WERI-Rb-1 (cell line): ENCODE measurements at regions not wholly inside any gene's neighbourhood (a gene's known extent, or its start where the extent isn't known, plus 50 kb on each side); places are given as distances from the start of the nearest gene placed in this dataset.

Experiments
- DNase-seq: peaks from one replicate; pipeline ENCODE4 v3.0.0-alpha.2; 2020
- H3K27ac ChIP-seq: fragments of 250-450 bp; sonication (Bioruptor Pico); 2 replicates; pipeline ENCODE4 v1.5.1; 2020; ENCODE audit warnings: mild to moderate bottlenecking, moderate library complexity
- H3K27me3 ChIP-seq: fragments of 250-450 bp; sonication (Bioruptor Pico); 2 replicates; pipeline ENCODE4 v1.5.1; 2021; ENCODE audit warnings: mild to moderate bottlenecking, low read depth, moderate library complexity; ENCODE audit not compliant: insufficient read depth, severe bottlenecking
- H3K36me3 ChIP-seq: fragments of 250-450 bp; sonication (Bioruptor Pico); 2 replicates; pipeline ENCODE4 v1.5.1; 2020; ENCODE audit warnings: mild to moderate bottlenecking, moderate library complexity
- H3K4me3 ChIP-seq: 2 replicates; pipeline ENCODE4 v1.5.1; 2011; ENCODE audit warnings: low read depth, mild to moderate bottlenecking, control low read depth, low read length
- H3K9me3 ChIP-seq: fragments of 250-450 bp; sonication (Bioruptor Pico); 2 replicates; pipeline ENCODE4 v1.5.1; 2021; ENCODE audit warnings: mild to moderate bottlenecking, moderate library complexity; ENCODE audit not compliant: severe bottlenecking
- CTCF ChIP-seq: IDR thresholded peaks from 2 replicates; pipeline ENCODE4 v1.5.1; 2011; ENCODE audit warnings: low read depth, mild to moderate bottlenecking, control low read depth, inconsistent platforms, low read length

GRCh38 chr1:88357729-88358128, 326.3 kb upstream of the PKN2 start:
- TF ChIP-seq CTCF, result no peak
- Histone ChIP-seq H3K9me3 (no peaks in the 10 kb centered on the region), H3K27ac (no peak overlapping the region), H3K36me3 (no peaks in the 10 kb centered on the region), H3K4me3 (no peak overlapping the region), H3K27me3 (no peaks in the 10 kb centered on the region)
- DNase-seq, result no peak

- no peak for DNase-seq
- Histone ChIP-seq H3K27ac (no peak overlapping the region), H3K9me3 (no peaks in the 10 kb centered on the region), H3K27me3 (no peaks in the 10 kb centered on the region), H3K36me3 (no peaks in the 10 kb centered on the region), H3K4me3 (no peak overlapping the region)
- TF ChIP-seq CTCF, result no peak
Measured at GRCh38 chr1:88371436-88372023, 312.5 kb upstream of the PKN2 start.

- no peak for TF ChIP-seq CTCF
- DNase-seq, result no peak
- no peaks in the 10 kb centered on the region for H3K9me3 ChIP-seq
- H3K4me3 ChIP-seq, result no peak overlapping the region
- no peaks in the 10 kb centered on the region for H3K27me3 ChIP-seq
- H3K36me3 ChIP-seq, result no peaks in the 10 kb centered on the region
- H3K27ac ChIP-seq, result no peak overlapping the region
Measured at GRCh38 chr1:88375977-88376376, 308.1 kb upstream of the PKN2 start.

GRCh38 chr1:88376421-88376820, 307.7 kb upstream of the PKN2 start:
- Histone ChIP-seq H3K4me3 (no peak overlapping the region), H3K36me3 (no peaks in the 10 kb centered on the region), H3K27me3 (no peaks in the 10 kb centered on the region), H3K27ac (no peak overlapping the region), H3K9me3 (no peaks in the 10 kb centered on the region)
- no peak for DNase-seq
- no peak for TF ChIP-seq CTCF

- no peak overlapping the region for H3K27ac ChIP-seq
- TF ChIP-seq CTCF, result no peak
- no peaks in the 10 kb centered on the region for H3K9me3 ChIP-seq
- DNase-seq, result no peak
- no peak overlapping the region for H3K4me3 ChIP-seq
- no peaks in the 10 kb centered on the region for H3K36me3 ChIP-seq
- no peaks in the 10 kb centered on the region for H3K27me3 ChIP-seq
Measured at GRCh38 chr1:88378560-88378959, 305.5 kb upstream of the PKN2 start.

- Histone ChIP-seq H3K9me3 (no peaks in the 10 kb centered on the region), H3K27me3 (no peaks in the 10 kb centered on the region), H3K27ac (no peak overlapping the region), H3K4me3 (no peak overlapping the region), H3K36me3 (no peaks in the 10 kb centered on the region)
- DNase-seq, result no peak
- no peak for TF ChIP-seq CTCF
Measured at GRCh38 chr1:88394958-88395357, 289.1 kb upstream of the PKN2 start.
